ENCODE measurements at regions not wholly inside any gene's neighbourhood (a gene's known extent, or its start where the extent isn't known, plus 50 kb on each side); places are given as distances from the start of the nearest gene placed in this dataset.
"Not testable (repeated sequence)": the region's sequence is repeated elsewhere in the genome, so short reads cannot be mapped to it uniquely, and the experiment has no call there.

DNA sequence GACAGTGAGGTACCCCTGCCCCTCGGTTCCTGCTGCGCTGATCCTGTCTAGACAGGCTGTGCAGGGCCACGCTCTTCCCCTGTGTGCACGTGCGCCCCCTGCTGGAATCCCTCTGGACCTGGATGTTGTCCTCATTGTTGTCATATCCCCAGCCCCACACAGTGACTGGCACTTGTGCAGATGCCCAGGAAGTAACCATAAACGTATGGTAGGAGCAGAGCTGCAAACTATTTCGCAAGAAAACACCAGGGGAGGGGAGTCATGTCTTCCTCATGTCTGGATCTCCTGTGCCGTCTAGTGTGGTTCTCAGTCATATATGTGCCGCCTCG lies 114.7 kb downstream of the CRYBB2 start:
- no peaks in the 10 kb centered on the region for H3K9me3 ChIP-seq (ENCODE audit: control insufficient read depth, low read length)
- no peak overlapping the region for H3K4me3 ChIP-seq (ENCODE audit: low read length)
- no peaks in the 10 kb centered on the region for H3K27me3 ChIP-seq (ENCODE audit: control insufficient read depth, insufficient read depth, low read length)
- no peaks in the 10 kb centered on the region for H3K36me3 ChIP-seq (ENCODE audit: control insufficient read depth, insufficient read depth, low read length)
- H3K4me1 ChIP-seq (ENCODE audit: control insufficient read depth, insufficient read depth, low read length): no peaks in the 10 kb centered on the region
- H3K9ac ChIP-seq (ENCODE audit: low read length): no peak overlapping the region

- H3K9me3 ChIP-seq (ENCODE audit: control insufficient read depth, low read length); H3K27me3 ChIP-seq (ENCODE audit: control insufficient read depth, insufficient read depth, low read length); H3K4me3 ChIP-seq (ENCODE audit: low read length); H3K9ac ChIP-seq (ENCODE audit: low read length); H3K36me3 ChIP-seq (ENCODE audit: control insufficient read depth, insufficient read depth, low read length); H3K4me1 ChIP-seq (ENCODE audit: control insufficient read depth, insufficient read depth, low read length): not testable (repeated sequence)
Observed at GRCh38 chr22:25334631-25335030, 115.2 kb downstream of the CRYBB2 start.

DNA sequence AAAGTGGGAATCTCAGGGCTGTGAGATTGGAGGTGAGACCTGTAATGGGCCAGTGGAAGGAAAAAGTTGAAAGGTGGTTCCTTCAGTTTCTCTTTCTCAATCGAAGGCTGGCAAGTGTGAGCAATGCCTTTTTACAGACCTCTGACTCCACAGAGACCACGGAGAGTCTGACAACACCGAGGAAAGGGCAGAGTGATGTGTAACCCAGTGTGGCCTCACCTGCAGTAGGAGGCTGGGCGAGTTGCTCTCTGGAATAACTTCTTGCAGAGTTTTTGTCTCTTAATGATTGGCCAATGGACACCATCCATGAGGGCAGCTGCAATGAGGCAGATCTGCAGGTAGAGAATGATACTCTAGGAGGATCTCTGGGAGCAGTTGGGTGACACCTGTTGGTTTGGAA lies 115.8 kb downstream of the CRYBB2 start:
- not testable (repeated sequence) for H3K9me3 ChIP-seq (ENCODE audit: control insufficient read depth, low read length); H3K4me3 ChIP-seq (ENCODE audit: low read length); H3K9ac ChIP-seq (ENCODE audit: low read length); H3K27me3 ChIP-seq (ENCODE audit: control insufficient read depth, insufficient read depth, low read length); H3K36me3 ChIP-seq (ENCODE audit: control insufficient read depth, insufficient read depth, low read length); H3K4me1 ChIP-seq (ENCODE audit: control insufficient read depth, insufficient read depth, low read length)

- not testable (repeated sequence) for H3K9ac ChIP-seq (ENCODE audit: low read length); H3K4me3 ChIP-seq (ENCODE audit: low read length); H3K36me3 ChIP-seq (ENCODE audit: control insufficient read depth, insufficient read depth, low read length); H3K9me3 ChIP-seq (ENCODE audit: control insufficient read depth, low read length); H3K27me3 ChIP-seq (ENCODE audit: control insufficient read depth, insufficient read depth, low read length); H3K4me1 ChIP-seq (ENCODE audit: control insufficient read depth, insufficient read depth, low read length)
Observed at GRCh38 chr22:25340536-25340935, 121.1 kb downstream of the CRYBB2 start.

GRCh38 chr22:25344366-25344765 lies 124.9 kb downstream of the CRYBB2 start:
- H3K9ac ChIP-seq (ENCODE audit: low read length); H3K4me1 ChIP-seq (ENCODE audit: control insufficient read depth, insufficient read depth, low read length); H3K4me3 ChIP-seq (ENCODE audit: low read length); H3K36me3 ChIP-seq (ENCODE audit: control insufficient read depth, insufficient read depth, low read length); H3K9me3 ChIP-seq (ENCODE audit: control insufficient read depth, low read length); H3K27me3 ChIP-seq (ENCODE audit: control insufficient read depth, insufficient read depth, low read length): not testable (repeated sequence)

GRCh38 chr22:25346859-25347751 lies 127.7 kb downstream of the CRYBB2 start:
- H3K4me1 ChIP-seq (ENCODE audit: control insufficient read depth, insufficient read depth, low read length): no peaks in the 10 kb centered on the region
- H3K36me3 ChIP-seq (ENCODE audit: control insufficient read depth, insufficient read depth, low read length): no peaks in the 10 kb centered on the region
- no peaks in the 10 kb centered on the region for H3K9me3 ChIP-seq (ENCODE audit: control insufficient read depth, low read length)
- no peaks in the 10 kb centered on the region for H3K27me3 ChIP-seq (ENCODE audit: control insufficient read depth, insufficient read depth, low read length)
- no peak overlapping the region for H3K4me3 ChIP-seq (ENCODE audit: low read length)
- H3K9ac ChIP-seq (ENCODE audit: low read length): no peak overlapping the region

DNA sequence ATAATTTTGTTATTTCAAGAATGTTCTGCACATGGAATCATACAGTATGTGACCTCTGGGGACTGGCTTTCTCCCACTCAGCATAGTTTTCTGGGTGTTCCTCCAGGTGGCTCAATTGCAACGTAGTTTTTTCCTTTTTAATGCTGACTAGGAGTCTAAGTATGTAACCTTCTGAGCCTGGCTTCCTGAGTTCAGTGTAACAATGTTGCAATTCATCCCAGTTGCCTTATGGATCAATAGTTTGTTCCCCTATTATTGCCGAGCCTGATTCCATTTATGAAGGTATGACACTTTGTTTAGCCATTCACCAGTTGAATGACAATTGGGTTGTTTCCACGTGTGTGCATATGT lies 128.3 kb downstream of the CRYBB2 start:
- Histone ChIP-seq H3K4me3 (ENCODE audit: low read length) (no peak overlapping the region), H3K36me3 (ENCODE audit: control insufficient read depth, insufficient read depth, low read length) (no peaks in the 10 kb centered on the region), H3K4me1 (ENCODE audit: control insufficient read depth, insufficient read depth, low read length) (no peaks in the 10 kb centered on the region), H3K9me3 (ENCODE audit: control insufficient read depth, low read length) (no peaks in the 10 kb centered on the region), H3K9ac (ENCODE audit: low read length) (no peak overlapping the region), H3K27me3 (ENCODE audit: control insufficient read depth, insufficient read depth, low read length) (no peaks in the 10 kb centered on the region)

- Histone ChIP-seq H3K27me3 (ENCODE audit: control insufficient read depth, insufficient read depth, low read length) (no peaks in the 10 kb centered on the region), H3K9ac (ENCODE audit: low read length) (no peak overlapping the region), H3K9me3 (ENCODE audit: control insufficient read depth, low read length) (no peaks in the 10 kb centered on the region), H3K36me3 (ENCODE audit: control insufficient read depth, insufficient read depth, low read length) (no peaks in the 10 kb centered on the region), H3K4me3 (ENCODE audit: low read length) (no peak overlapping the region), H3K4me1 (ENCODE audit: control insufficient read depth, insufficient read depth, low read length) (no peaks in the 10 kb centered on the region)
Observed at GRCh38 chr22:25348391-25348790, 129.0 kb downstream of the CRYBB2 start.

DNA sequence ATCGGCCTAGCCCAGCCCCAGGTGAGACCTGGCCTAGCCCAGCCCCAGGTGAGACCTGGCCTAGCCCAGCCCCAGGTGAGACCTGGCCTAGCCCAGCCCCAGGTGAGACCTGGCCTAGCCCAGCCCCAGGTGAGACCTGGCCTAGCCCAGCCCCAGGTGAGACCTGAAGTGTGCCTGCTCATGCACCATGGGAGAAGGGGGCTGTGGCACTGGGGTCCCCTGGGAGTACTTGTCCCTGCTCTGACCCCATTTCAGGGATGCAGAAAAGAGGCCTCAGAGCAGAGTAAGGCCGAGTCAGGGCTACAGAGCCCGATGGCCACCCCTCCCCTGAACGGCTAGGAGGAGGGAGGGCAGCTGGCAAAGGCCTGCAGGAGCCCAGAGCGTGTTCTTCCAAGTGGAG lies 129.6 kb downstream of the CRYBB2 start:
- H3K4me3 ChIP-seq (ENCODE audit: low read length); H3K4me1 ChIP-seq (ENCODE audit: control insufficient read depth, insufficient read depth, low read length); H3K9me3 ChIP-seq (ENCODE audit: control insufficient read depth, low read length); H3K9ac ChIP-seq (ENCODE audit: low read length); H3K36me3 ChIP-seq (ENCODE audit: control insufficient read depth, insufficient read depth, low read length); H3K27me3 ChIP-seq (ENCODE audit: control insufficient read depth, insufficient read depth, low read length): not testable (repeated sequence)

DNA sequence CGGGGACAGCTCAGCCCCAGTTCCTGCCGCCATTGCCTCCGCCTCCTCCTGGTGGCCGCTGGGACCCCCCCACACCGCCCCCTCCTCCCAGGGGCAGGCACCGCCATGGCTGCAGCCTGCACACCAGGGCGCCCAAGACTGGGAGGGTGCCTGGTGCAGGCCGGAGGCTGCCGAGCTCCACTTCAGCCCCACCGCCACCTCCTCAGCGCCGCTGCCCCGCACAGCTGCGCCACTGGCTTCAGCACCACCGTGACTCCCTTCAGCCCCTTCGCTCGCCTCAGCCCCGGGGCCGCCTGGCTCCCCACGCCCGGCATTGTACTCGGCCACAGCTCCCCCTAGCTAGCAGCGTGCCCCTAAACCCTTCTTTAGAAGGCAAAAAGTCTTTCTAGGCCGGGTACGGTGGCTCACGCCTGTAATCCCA lies 131.1 kb downstream of the CRYBB2 start:
- Histone ChIP-seq H3K36me3 (ENCODE audit: control insufficient read depth, insufficient read depth, low read length) (no peaks in the 10 kb centered on the region), H3K27me3 (ENCODE audit: control insufficient read depth, insufficient read depth, low read length) (no peaks in the 10 kb centered on the region), H3K4me3 (ENCODE audit: low read length) (no peak overlapping the region), H3K4me1 (ENCODE audit: control insufficient read depth, insufficient read depth, low read length) (no peaks in the 10 kb centered on the region), H3K9ac (ENCODE audit: low read length) (no peak overlapping the region), H3K9me3 (ENCODE audit: control insufficient read depth, low read length) (no peaks in the 10 kb centered on the region)

DNA sequence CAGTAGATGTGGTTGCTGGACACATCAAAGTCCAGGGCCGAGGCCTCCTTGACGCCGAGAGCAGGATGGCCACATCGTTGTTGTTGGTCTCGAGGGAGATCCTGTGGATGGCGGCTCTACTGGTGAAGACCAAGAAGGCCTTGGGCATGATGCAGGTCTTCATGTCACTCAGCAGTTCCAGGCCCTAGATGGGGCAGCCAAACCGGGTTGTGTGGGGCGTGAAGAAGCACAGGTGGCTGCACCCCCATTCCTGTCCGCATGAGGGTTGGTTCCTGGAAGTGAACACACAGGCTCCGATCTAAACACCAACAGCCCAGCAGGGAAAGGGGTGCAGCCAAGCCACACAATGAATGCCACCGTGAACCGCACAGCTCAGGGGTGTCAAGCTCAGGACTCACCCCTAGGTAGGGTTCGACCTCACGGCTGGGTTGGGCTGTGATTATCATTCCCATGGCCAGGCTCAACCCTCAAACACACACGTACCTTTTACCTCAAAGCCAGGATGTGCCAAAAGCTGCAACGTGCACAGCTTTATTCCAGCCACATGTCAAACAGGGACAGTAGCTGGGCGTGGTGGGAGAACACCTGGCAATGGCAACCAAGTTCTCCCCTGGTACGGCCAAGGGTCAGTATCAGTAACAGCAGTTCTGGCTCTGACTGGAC lies 132.3 kb downstream of the CRYBB2 start:
- Histone ChIP-seq H3K4me1 (ENCODE audit: control insufficient read depth, insufficient read depth, low read length) (no peaks in the 10 kb centered on the region), H3K36me3 (ENCODE audit: control insufficient read depth, insufficient read depth, low read length) (no peaks in the 10 kb centered on the region), H3K27me3 (ENCODE audit: control insufficient read depth, insufficient read depth, low read length) (no peaks in the 10 kb centered on the region), H3K9me3 (ENCODE audit: control insufficient read depth, low read length) (no peaks in the 10 kb centered on the region), H3K4me3 (ENCODE audit: low read length) (no peak overlapping the region), H3K9ac (ENCODE audit: low read length) (no peak overlapping the region)

GRCh38 chr22:25352294-25352680 lies 132.8 kb downstream of the CRYBB2 start:
- Histone ChIP-seq H3K36me3 (ENCODE audit: control insufficient read depth, insufficient read depth, low read length) (no peaks in the 10 kb centered on the region), H3K4me3 (ENCODE audit: low read length) (no peak overlapping the region), H3K9ac (ENCODE audit: low read length) (no peak overlapping the region), H3K4me1 (ENCODE audit: control insufficient read depth, insufficient read depth, low read length) (no peaks in the 10 kb centered on the region), H3K9me3 (ENCODE audit: control insufficient read depth, low read length) (no peaks in the 10 kb centered on the region), H3K27me3 (ENCODE audit: control insufficient read depth, insufficient read depth, low read length) (no peaks in the 10 kb centered on the region)

All from mucosa of stomach (tissue), 1 donor.